22Rv1 (cell line): ENCODE measurements at regions not wholly inside any gene's neighbourhood (a gene's known extent, or its start where the extent isn't known, plus 50 kb on each side); places are given as distances from the start of the nearest gene placed in this dataset.

Source experiments
- ZFX ChIP-seq: fragments of 450-650 bp; IDR thresholded peaks from 2 replicates; pipeline ENCODE4 v1.6.1; 2017; ENCODE audit warnings: antibody characterized with exemption, borderline replicate concordance
- TF ChIP-seq, protein P1 (sequence below): fragments of 450-650 bp; IDR thresholded peaks from 2 replicates; pipeline ENCODE4 v1.5.1; 2017; ENCODE audit warnings: mild to moderate bottlenecking

DNA sequence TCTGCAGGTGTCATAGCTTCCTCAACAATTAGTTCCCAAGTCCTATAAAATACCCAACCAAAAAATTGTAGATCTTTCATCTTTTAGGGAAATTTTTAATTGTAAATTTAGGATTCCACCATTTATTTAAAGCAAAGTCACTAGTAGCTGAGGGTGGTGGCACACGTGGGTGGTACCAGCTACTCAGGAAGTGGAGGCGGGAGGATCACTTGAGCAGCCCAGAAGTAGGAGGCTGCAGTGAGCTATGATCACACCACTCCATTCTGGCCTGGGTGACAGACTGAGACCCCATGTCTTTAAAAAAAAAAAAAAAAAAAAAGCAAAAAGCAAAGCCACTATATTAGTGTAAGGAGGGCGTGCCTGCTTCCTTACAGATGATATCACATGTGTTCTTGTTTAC lies 60.3 kb upstream of the GREB1L start:
- TF ChIP-seq, protein P1, sequence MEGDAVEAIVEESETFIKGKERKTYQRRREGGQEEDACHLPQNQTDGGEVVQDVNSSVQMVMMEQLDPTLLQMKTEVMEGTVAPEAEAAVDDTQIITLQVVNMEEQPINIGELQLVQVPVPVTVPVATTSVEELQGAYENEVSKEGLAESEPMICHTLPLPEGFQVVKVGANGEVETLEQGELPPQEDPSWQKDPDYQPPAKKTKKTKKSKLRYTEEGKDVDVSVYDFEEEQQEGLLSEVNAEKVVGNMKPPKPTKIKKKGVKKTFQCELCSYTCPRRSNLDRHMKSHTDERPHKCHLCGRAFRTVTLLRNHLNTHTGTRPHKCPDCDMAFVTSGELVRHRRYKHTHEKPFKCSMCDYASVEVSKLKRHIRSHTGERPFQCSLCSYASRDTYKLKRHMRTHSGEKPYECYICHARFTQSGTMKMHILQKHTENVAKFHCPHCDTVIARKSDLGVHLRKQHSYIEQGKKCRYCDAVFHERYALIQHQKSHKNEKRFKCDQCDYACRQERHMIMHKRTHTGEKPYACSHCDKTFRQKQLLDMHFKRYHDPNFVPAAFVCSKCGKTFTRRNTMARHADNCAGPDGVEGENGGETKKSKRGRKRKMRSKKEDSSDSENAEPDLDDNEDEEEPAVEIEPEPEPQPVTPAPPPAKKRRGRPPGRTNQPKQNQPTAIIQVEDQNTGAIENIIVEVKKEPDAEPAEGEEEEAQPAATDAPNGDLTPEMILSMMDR: no peak
- no peak for TF ChIP-seq ZFX
